Thoracic aorta (tissue), 2 donors: ENCODE measurements at regions not wholly inside any gene's neighbourhood (a gene's known extent, or its start where the extent isn't known, plus 50 kb on each side); places are given as distances from the start of the nearest gene placed in this dataset.

Source experiments
- ATAC-seq: fragments of 150-250 bp; one replicate; pipeline ENCODE4 v1.8.0; 2017; ENCODE audit warnings: low read depth; ENCODE audit not compliant: insufficient number of reproducible peaks, low FRiP score
- DNase-seq: peaks from one replicate; pipeline ENCODE4 v3.0.0-alpha.2; 2020; ENCODE audit warnings: low spot score
- H3K27ac ChIP-seq, 2 donors: fragments of 200-600 bp; sonication (generic); 1 replicate in 1 of 2; 2 replicates in 1 of 2; pipeline ENCODE4 v1.5.1; 2016; ENCODE audit warnings: mild to moderate bottlenecking in 2 of 2, moderate library complexity in 2 of 2
- H3K27me3 ChIP-seq: fragments of 200-600 bp; sonication (generic); replicated peaks from 2 replicates; pipeline ENCODE4 v1.6.0; 2016; ENCODE audit warnings: mild to moderate bottlenecking; ENCODE audit not compliant: insufficient read depth
- H3K36me3 ChIP-seq: fragments of 200-600 bp; sonication (generic); one replicate; pipeline ENCODE4 v1.5.1; 2016
- H3K4me1 ChIP-seq, 2 donors: fragments of 200-600 bp; sonication (generic); 1 replicate in 1 of 2; 2 replicates in 1 of 2; pipeline versions ENCODE4 v1.5.1 to v1.6.0; 2016; ENCODE audit warnings: low read depth in 2 of 2, mild to moderate bottlenecking in 1 of 2; ENCODE audit not compliant: control insufficient read depth in 1 of 2
- H3K4me3 ChIP-seq: fragments of 200-600 bp; sonication (generic); 2 replicates; pipeline ENCODE4 v1.5.1; 2016; ENCODE audit warnings: mild to moderate bottlenecking
- H3K9me3 ChIP-seq: fragments of 200-600 bp; sonication (generic); 2 replicates; pipeline ENCODE4 v1.5.1; 2016
- TF ChIP-seq, protein P1 (sequence below): fragments of 200-600 bp; sonication (generic); IDR thresholded peaks from one replicate; pipeline ENCODE4 v1.5.1; 2019; ENCODE audit warnings: antibody characterized with exemption

DNA sequence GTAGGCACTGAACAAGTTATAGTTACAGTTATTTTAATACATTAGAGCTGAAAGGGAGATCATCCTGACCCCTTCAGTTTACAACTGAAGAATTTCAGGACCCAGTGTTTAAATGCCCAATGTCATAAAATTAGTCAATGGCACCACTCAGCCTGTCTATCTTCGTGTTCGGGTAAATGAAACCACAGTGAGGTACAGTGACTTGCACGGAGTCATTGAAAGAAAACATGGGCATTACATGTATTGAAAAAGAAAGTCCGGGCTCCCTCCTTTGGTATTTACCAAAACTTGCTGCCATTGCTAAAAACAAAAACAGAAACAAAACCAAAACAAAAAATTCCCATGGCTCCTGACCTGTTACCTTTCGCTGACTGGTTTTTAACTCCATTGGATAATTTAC, 131.7 kb downstream of the SH2D1A start:
- no peaks in the 10 kb centered on the region for H3K36me3 ChIP-seq
- H3K4me1 ChIP-seq, result no peaks in the 10 kb centered on the region
- no peaks in the 10 kb centered on the region for H3K27me3 ChIP-seq
- DNase-seq (no peak), ATAC-seq (no peak)
- TF ChIP-seq, protein P1, sequence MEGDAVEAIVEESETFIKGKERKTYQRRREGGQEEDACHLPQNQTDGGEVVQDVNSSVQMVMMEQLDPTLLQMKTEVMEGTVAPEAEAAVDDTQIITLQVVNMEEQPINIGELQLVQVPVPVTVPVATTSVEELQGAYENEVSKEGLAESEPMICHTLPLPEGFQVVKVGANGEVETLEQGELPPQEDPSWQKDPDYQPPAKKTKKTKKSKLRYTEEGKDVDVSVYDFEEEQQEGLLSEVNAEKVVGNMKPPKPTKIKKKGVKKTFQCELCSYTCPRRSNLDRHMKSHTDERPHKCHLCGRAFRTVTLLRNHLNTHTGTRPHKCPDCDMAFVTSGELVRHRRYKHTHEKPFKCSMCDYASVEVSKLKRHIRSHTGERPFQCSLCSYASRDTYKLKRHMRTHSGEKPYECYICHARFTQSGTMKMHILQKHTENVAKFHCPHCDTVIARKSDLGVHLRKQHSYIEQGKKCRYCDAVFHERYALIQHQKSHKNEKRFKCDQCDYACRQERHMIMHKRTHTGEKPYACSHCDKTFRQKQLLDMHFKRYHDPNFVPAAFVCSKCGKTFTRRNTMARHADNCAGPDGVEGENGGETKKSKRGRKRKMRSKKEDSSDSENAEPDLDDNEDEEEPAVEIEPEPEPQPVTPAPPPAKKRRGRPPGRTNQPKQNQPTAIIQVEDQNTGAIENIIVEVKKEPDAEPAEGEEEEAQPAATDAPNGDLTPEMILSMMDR, result no peak
- no peak overlapping the region for H3K27ac ChIP-seq
- H3K4me3 ChIP-seq, result no peak overlapping the region
- H3K9me3 ChIP-seq, result no peaks in the 10 kb centered on the region

- no peak overlapping the region for H3K4me3 ChIP-seq
- no peaks in the 10 kb centered on the region for H3K9me3 ChIP-seq
- ATAC-seq, result no peak
- H3K27me3 ChIP-seq, result no peaks in the 10 kb centered on the region
- no peak overlapping the region for H3K27ac ChIP-seq
- H3K36me3 ChIP-seq, result no peaks in the 10 kb centered on the region
- no peaks in the 10 kb centered on the region for H3K4me1 ChIP-seq
- DNase-seq, result no peak
- TF ChIP-seq, protein P1, result no peak
These were observed 142.2 kb downstream of the SH2D1A start for GRCh38 chrX:124488412-124489161.

- ATAC-seq (no peak), DNase-seq (no peak)
- no peak overlapping the region for H3K27ac ChIP-seq
- TF ChIP-seq, protein P1, result no peak
- H3K4me1 ChIP-seq, result no peaks in the 10 kb centered on the region
- no peaks in the 10 kb centered on the region for H3K36me3 ChIP-seq
- no peaks in the 10 kb centered on the region for H3K27me3 ChIP-seq
- no peaks in the 10 kb centered on the region for H3K9me3 ChIP-seq
- no peak overlapping the region for H3K4me3 ChIP-seq
These were observed 147.6 kb downstream of the SH2D1A start for GRCh38 chrX:124493984-124494383.

- no peaks in the 10 kb centered on the region for H3K9me3 ChIP-seq
- no peaks in the 10 kb centered on the region for H3K36me3 ChIP-seq
- DNase-seq (no peak), ATAC-seq (no peak)
- no peak overlapping the region for H3K4me3 ChIP-seq
- H3K27me3 ChIP-seq, result no peaks in the 10 kb centered on the region
- H3K27ac ChIP-seq, result no peak overlapping the region
- TF ChIP-seq, protein P1, result no peak
- H3K4me1 ChIP-seq, result no peaks in the 10 kb centered on the region
These were observed 151.0 kb downstream of the SH2D1A start for GRCh38 chrX:124497386-124497785.

GRCh38 chrX:124501586-124501985, 155.2 kb downstream of the SH2D1A start:
- no peaks in the 10 kb centered on the region for H3K9me3 ChIP-seq
- H3K4me1 ChIP-seq, result no peaks in the 10 kb centered on the region
- no peak overlapping the region for H3K4me3 ChIP-seq
- no peaks in the 10 kb centered on the region for H3K27me3 ChIP-seq
- H3K27ac ChIP-seq, result no peak overlapping the region
- ATAC-seq, result no peak
- TF ChIP-seq, protein P1, result no peak
- H3K36me3 ChIP-seq, result no peaks in the 10 kb centered on the region
- no peak for DNase-seq
